ENCODE measurements at regions not wholly inside any gene's neighbourhood (a gene's known extent, or its start where the extent isn't known, plus 50 kb on each side); places are given as distances from the start of the nearest gene placed in this dataset.

GRCh38 chr5:12177225-12177624, 273.0 kb upstream of the CTNND2 start:
- TF ChIP-seq CTCF (IDR thresholded peaks at IDR 0.05; ENCODE audit: poor library complexity) (no peak), EZH2 (IDR thresholded peaks at IDR 0.05; ENCODE audit: borderline replicate concordance) (no peak), EZH2phosphoT487 (IDR thresholded peaks at IDR 0.05; ENCODE audit: low read depth, severe bottlenecking, unreplicated experiment) (no peak)

Measured in hepatocyte (in vitro differentiated cells).